ENCODE measurements at regions not wholly inside any gene's neighbourhood (a gene's known extent, or its start where the extent isn't known, plus 50 kb on each side); places are given as distances from the start of the nearest gene placed in this dataset.

GRCh38 chr1:230502996-230503395, 76.9 kb upstream of the PGBD5 start:
- intact Hi-C loops (cut with DNase I): no loop called here
- no peak for DNase-seq (ENCODE audit: low spot score)
- Histone ChIP-seq H3K36me3 (no peaks in the 10 kb centered on the region), H3K27me3 (replicated peaks; ENCODE audit: insufficient read depth) (no peaks in the 10 kb centered on the region), H3K27ac (no peak overlapping the region), H3K9me3 (no peaks in the 10 kb centered on the region), H3K4me3 (no peak overlapping the region), H3K4me1 (replicated peaks) (no peaks in the 10 kb centered on the region)
- 88% methylated on average over 2 of the region's 2 CpGs for WGBS
- TF ChIP-seq CTCF (IDR thresholded peaks at IDR 0.05) (no peak), POLR2A (IDR thresholded peaks at IDR 0.05) (no peak), POLR2AphosphoS5 (IDR thresholded peaks at IDR 0.05) (no peak)

GRCh38 chr1:230502306-230502705, 76.2 kb upstream of the PGBD5 start:
- H3K9me3 ChIP-seq: no peaks in the 10 kb centered on the region
- H3K4me1 ChIP-seq (replicated peaks): no peaks in the 10 kb centered on the region
- 76% methylated on average over 4 of the region's 4 CpGs for WGBS
- H3K27me3 ChIP-seq (replicated peaks; ENCODE audit: insufficient read depth): no peaks in the 10 kb centered on the region
- intact Hi-C loops (cut with DNase I): no loop called here
- no peak for DNase-seq (ENCODE audit: low spot score)
- H3K36me3 ChIP-seq: no peaks in the 10 kb centered on the region
- H3K4me3 ChIP-seq: no peak overlapping the region
- TF ChIP-seq POLR2AphosphoS5 (IDR thresholded peaks at IDR 0.05) (no peak), CTCF (IDR thresholded peaks at IDR 0.05) (no peak), POLR2A (IDR thresholded peaks at IDR 0.05) (no peak)
- H3K27ac ChIP-seq: no peak overlapping the region

- Histone ChIP-seq H3K4me3 (no peak overlapping the region), H3K27ac (no peak overlapping the region), H3K36me3 (no peaks in the 10 kb centered on the region), H3K27me3 (replicated peaks; ENCODE audit: insufficient read depth) (no peaks in the 10 kb centered on the region), H3K9me3 (no peaks in the 10 kb centered on the region), H3K4me1 (replicated peaks) (no peaks in the 10 kb centered on the region)
- no peak for TF ChIP-seq CTCF (IDR thresholded peaks at IDR 0.05)
- no peak for TF ChIP-seq POLR2A (IDR thresholded peaks at IDR 0.05)
- WGBS: 31% methylated on average over 1 of the region's 1 CpG
- DNase-seq (ENCODE audit: low spot score): no peak
- intact Hi-C loops (cut with DNase I): no loop called here
These were observed 75.7 kb upstream of the PGBD5 start for GRCh38 chr1:230501849-230502248.

GRCh38 chr1:230501242-230501641, 75.1 kb upstream of the PGBD5 start:
- DNase-seq (ENCODE audit: low spot score): no peak
- H3K27ac ChIP-seq: no peak overlapping the region
- no peaks in the 10 kb centered on the region for H3K36me3 ChIP-seq
- intact Hi-C loops (cut with DNase I): no loop called here
- no peaks in the 10 kb centered on the region for H3K4me1 ChIP-seq (replicated peaks)
- 62% methylated on average over 2 of the region's 2 CpGs for WGBS
- no peaks in the 10 kb centered on the region for H3K27me3 ChIP-seq (replicated peaks; ENCODE audit: insufficient read depth)
- H3K9me3 ChIP-seq: no peaks in the 10 kb centered on the region
- TF ChIP-seq POLR2A (IDR thresholded peaks at IDR 0.05) (no peak), CTCF (IDR thresholded peaks at IDR 0.05) (no peak), POLR2AphosphoS5 (IDR thresholded peaks at IDR 0.05) (no peak)
- no peak overlapping the region for H3K4me3 ChIP-seq

- no peak for TF ChIP-seq POLR2AphosphoS5 (IDR thresholded peaks at IDR 0.05)
- no peak for TF ChIP-seq CTCF (IDR thresholded peaks at IDR 0.05)
- TF ChIP-seq POLR2A (IDR thresholded peaks at IDR 0.05): no peak
- intact Hi-C loops (cut with DNase I): no loop called here
- no peak for DNase-seq (ENCODE audit: low spot score)
- Histone ChIP-seq H3K27ac (no peak overlapping the region), H3K4me1 (replicated peaks) (no peaks in the 10 kb centered on the region), H3K9me3 (no peaks in the 10 kb centered on the region), H3K36me3 (no peaks in the 10 kb centered on the region), H3K27me3 (replicated peaks; ENCODE audit: insufficient read depth) (no peaks in the 10 kb centered on the region), H3K4me3 (no peak overlapping the region)
- 93% methylated on average over 3 of the region's 3 CpGs for WGBS
These were observed 73.9 kb upstream of the PGBD5 start for GRCh38 chr1:230500063-230500462.
